H54 (cell line): ENCODE measurements at regions not wholly inside any gene's neighbourhood (a gene's known extent, or its start where the extent isn't known, plus 50 kb on each side); places are given as distances from the start of the nearest gene placed in this dataset.
"Not testable (repeated sequence)": the region's sequence is repeated elsewhere in the genome, so short reads cannot be mapped to it uniquely, and the experiment has no call there.

Experiments used
- DNase-seq: peaks from one replicate; pipeline ENCODE4 v3.0.0; 2011; ENCODE audit warnings: low spot score, mixed read lengths; ENCODE audit not compliant: insufficient read length
- FAIRE-seq: peaks from 3 replicates; lab custom pipeline; 2011; peaks lifted over from hg19 to GRCh38; lab: Jason Lieb, UNC

DNA sequence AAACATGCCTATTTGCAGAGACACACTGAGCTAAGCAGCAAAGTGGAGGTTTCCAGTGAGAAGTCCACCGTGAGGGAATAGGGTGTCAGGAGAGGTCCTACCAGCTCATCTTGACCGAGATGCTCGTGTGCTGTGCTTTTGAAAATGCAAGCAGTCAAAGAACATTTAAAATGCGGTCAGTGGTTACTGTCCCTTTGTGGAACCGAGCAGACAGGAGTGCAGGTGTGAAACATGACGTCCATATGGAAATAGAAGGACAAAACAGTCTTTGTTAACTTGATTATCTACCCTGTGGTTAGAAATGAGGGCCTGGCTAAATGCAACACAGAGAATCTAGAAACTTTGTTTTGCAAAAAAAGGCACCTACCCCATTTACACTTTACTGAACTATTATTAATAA is 473.3 kb downstream of the SPATA31A6 start:
- not testable (repeated sequence) for FAIRE-seq, DNase-seq

- not testable (repeated sequence) for DNase-seq, FAIRE-seq
Observed at GRCh38 chr9:42657496-42657895, 474.0 kb downstream of the SPATA31A6 start.

DNA sequence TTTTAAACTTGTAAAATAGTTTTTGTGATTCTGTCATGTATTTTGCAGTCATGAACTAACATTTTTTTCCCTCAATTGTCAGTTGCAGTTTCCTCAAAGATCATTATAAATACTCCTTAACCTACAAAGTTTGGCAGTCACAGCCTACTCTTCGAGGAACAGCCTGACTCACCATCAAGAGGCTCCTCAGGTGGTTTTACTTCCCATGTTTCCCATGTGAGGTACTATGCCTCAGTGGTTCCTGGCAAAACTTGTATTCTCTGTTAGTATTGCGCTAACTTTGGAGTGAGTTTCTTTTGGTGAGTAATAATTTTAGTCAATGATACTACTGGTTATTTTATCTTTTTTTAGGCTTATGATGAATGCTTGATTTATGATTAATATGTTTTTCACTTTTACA is 513.7 kb downstream of the SPATA31A6 start:
- not testable (repeated sequence) for DNase-seq, FAIRE-seq

DNA sequence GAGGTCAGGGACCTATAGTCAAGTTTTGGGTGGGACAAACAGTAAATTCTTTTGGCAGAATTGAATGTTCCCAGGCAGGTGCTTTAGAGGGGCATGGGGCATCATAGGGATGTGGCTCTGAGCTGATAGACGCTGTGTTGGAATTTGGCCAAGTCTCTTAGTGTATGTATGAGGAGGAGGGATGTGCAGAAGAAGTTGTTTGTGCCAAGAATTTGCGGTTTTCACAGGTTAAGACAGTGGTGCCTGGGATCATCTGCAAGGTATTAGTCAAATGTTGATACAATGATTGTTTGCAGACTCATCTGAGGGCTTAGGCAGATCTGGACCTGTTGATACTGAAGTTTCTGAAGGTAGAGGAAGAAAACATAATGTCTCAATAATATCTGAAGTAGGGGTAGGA is 519.4 kb downstream of the SPATA31A6 start:
- FAIRE-seq, DNase-seq: not testable (repeated sequence)

GRCh38 chr9:42724841-42725835 is 541.7 kb downstream of the SPATA31A6 start:
- not testable (repeated sequence) for FAIRE-seq

DNA sequence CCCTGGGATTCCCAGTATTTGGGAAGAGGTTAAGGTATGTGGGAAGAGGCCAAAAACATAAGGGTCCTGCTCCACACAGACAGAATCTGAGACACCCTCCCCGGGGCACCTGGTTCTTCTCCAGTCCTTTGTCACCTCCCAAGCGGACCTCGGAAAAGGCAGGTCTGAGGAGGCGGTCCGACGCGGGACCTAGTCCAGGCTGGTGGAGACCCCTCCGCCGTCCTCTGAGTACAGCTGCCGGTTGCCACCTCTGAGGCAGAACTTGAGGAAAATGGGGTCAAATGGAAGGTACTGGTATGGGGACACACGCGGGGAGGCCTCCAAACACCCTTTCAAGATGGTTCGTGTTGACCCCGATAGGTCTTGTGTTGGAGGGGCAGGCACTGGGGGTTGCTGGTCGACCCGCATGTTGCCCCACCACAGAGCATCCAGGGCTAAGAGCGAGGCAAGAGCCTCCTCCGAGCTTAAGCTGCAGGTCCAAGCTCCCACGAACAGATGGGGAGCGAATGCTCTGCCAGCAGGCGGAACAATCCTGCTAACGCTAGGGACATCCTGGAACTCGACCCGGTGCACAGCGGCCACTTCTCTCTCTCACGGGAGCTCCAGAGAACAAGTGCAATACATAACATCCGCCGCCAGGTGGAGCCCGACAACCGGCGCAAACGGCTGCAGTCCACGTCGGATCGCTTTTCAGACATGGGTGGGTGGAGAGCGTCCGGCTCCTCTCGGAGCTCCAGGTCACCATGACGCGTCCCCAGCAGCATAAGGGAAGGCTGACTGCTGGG is 559.8 kb downstream of the SPATA31A6 start:
- DNase-seq = peak; percentile 30
- FAIRE-seq = not testable (repeated sequence)

More at GRCh38 chr9:42724841-42725835, 541.7 kb downstream of the SPATA31A6 start:
- DNase-seq = not testable (repeated sequence)

- not testable (repeated sequence) for FAIRE-seq, DNase-seq
Observed at GRCh38 chr9:42757251-42757650, 573.8 kb downstream of the SPATA31A6 start.

DNA sequence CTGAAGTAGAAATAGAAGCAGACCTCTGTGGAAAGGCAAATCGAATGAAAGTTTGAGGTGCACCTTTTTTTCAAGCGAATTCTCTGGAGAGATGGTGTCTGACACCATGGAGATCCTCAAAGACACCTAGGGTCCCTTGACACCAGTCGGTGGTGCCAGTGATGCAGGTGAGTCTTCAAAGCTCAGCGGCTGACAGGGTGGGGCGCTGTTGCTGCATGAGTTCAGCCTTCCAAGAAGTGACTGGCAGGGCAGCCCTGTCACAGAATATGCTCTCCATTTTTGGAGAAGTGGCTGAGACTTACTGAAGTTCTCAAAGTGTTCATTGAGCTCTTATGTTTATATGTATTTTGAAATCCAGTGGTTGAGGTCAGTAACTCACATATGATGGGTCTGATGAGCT is 575.9 kb downstream of the SPATA31A6 start:
- DNase-seq, FAIRE-seq: not testable (repeated sequence)

GRCh38 chr9:42782201-42782600 is 598.7 kb downstream of the SPATA31A6 start:
- not testable (repeated sequence) for FAIRE-seq

GRCh38 chr9:42792725-42793124 is 609.3 kb downstream of the SPATA31A6 start:
- not testable (repeated sequence) for FAIRE-seq, DNase-seq

More at GRCh38 chr9:42782201-42782600, 598.7 kb downstream of the SPATA31A6 start:
- not testable (repeated sequence) for DNase-seq

DNA sequence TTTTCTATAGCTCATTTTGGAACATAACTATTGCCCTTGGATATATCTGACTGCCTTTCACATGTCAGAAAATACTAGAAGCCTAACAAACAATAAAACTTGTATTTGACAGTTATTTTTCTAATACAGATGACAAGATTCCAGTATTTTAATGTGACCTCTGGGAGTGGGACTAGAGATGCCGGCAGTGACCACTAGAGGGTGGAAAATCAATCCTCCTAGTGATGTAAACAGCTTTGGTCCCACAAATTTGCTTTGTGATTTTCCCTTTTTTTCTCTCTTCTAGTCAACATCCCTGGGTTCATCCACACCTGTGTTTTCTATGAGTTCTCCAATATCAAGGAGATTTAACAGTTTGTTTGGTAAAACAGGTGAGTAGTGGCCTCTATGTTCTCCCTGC is 615.1 kb downstream of the SPATA31A6 start:
- DNase-seq, FAIRE-seq: not testable (repeated sequence)

DNA sequence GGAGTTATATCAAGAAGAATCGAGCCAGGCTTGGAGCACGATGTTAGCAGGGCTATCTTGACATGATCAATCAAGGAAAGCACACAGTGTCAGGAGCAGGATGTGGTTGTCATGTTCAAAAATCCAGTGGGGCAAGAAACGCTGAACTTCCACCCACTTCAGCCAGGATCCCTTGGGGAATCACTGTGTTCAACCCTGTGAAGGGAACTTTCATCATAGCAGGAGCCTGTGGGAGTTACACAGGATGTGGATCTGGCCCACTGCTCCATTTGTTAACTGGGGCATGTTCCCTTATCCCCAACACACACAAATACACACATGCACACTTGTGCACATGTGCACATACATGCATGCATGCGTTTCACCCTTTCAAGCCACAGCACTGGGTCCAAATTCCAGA is 619.3 kb downstream of the SPATA31A6 start:
- not testable (repeated sequence) for FAIRE-seq, DNase-seq

DNA sequence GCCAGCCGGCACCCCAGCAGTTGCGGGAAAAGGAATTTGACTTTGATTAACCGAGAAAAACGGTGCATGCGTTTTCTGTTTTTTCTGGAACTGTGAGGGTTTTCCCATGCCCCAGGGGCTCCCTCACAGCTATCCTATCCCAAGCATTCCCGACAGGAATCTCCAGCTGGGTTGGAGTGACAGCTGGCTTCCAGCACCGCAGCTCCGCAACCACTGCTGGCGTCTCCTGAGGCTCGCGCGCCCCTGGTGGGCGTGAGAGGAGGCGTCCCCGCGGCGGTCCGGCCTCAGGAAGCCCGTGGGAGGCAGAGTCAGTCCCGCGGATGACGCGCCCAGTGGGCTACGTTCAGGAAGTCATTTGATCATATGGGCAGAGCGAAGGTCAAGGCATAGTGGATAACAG is 623.2 kb downstream of the SPATA31A6 start:
- DNase-seq, FAIRE-seq: not testable (repeated sequence)

GRCh38 chr9:42821468-42821867 is 638.0 kb downstream of the SPATA31A6 start:
- not testable (repeated sequence) for DNase-seq, FAIRE-seq

GRCh38 chr9:42848156-42848555 is 664.7 kb downstream of the SPATA31A6 start:
- not testable (repeated sequence) for FAIRE-seq, DNase-seq

- not testable (repeated sequence) for FAIRE-seq, DNase-seq
Observed at GRCh38 chr9:42850896-42851693, 667.6 kb downstream of the SPATA31A6 start.

DNA sequence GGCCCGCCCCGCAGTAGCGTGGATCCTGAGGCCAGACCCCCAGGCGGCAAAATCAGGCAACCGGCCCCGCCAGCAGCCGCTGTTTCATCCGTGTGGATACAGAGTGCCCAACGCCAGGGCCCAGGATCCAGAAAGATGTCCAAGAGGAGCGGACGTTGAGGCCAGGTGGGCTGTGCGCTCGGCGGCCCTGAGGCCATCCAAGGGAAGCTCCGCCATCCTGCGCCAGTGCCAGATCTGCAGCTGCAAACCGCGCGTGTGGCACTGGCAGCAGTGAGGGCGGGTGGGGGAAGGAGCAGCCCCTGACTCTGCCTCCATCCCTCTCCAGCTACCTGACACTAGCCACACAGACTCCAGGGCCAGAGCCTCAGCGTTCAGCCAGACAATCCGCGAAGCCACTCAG is 668.2 kb downstream of the SPATA31A6 start:
- FAIRE-seq, DNase-seq: not testable (repeated sequence)
